ENCODE measurements at regions not wholly inside any gene's neighbourhood (a gene's known extent, or its start where the extent isn't known, plus 50 kb on each side); places are given as distances from the start of the nearest gene placed in this dataset.
"Not testable (repeated sequence)": the region's sequence is repeated elsewhere in the genome, so short reads cannot be mapped to it uniquely, and the experiment has no call there.

DNA sequence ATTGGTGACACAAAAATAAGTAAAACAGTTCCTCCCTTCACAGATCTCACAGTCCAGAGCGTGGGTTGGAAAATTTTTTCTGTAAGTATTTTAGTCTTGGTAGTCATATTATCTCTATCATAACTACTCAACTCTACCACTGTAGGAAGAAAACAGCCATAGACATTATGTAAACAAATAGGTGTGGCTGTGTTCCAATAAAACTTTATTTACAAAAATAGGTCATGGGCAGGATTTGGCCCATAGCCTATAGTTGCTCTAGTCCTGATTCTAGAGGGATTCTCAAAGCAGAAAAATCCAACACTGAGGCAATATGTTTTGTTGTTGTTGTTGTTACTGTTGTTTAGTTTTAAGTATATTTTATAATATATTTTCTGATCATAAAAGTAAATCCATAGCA, 206.1 kb upstream of the GADL1 start:
- DNase-seq (ENCODE audit: low spot score), result no peak

DNA sequence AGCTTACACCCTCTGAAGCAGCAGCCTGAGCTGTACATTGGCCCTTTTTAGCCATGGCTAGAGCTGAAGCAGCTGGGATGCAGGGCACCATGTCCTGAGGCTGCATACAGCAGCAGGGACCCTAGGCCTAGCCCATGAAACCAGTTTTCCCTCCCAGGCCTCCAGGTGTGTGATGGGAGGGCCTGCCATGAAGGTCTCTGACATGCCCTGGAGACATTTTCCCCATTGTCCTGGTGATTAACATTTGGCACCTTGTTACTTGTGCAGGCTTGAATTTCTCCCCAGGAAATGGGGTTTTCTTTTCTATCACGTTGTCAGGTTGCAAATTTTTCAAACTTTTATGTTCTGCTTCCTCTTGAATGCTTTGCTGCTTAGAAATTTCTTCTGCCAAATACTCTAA, 206.8 kb upstream of the GADL1 start:
- DNase-seq (ENCODE audit: low spot score), result not testable (repeated sequence)

DNA sequence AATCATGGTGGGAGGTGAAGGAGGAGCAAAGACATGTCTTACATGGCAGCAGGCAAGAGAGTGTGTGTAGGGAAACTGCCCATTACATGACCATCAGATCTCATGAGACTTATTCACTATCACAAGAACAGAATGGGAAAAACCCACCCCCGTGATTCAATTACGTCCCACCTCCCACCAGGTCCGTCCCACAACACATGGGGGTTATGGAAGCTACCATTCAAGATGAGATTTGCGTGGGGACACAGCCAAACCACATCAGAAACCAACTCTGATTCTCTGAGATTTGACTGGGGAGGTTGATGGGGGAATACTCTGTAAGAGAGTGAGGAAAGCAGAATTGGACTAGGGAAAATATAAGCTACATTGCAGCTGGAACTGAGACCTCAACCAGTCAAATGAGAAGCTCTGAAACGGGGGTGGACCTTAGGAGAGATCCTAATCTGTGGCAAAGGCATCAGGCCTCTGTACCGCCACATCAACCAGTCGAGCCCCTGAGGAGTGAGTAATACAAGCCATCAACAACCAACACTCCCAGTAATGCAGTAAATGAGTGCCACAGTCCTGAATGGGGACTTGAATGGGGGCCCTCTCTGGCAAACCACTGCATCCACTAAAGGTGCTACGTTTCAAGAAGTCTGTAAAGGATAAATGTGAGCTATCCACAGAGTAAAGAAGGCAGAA, 207.9 kb upstream of the GADL1 start:
- no peak for DNase-seq (ENCODE audit: low spot score)

DNA sequence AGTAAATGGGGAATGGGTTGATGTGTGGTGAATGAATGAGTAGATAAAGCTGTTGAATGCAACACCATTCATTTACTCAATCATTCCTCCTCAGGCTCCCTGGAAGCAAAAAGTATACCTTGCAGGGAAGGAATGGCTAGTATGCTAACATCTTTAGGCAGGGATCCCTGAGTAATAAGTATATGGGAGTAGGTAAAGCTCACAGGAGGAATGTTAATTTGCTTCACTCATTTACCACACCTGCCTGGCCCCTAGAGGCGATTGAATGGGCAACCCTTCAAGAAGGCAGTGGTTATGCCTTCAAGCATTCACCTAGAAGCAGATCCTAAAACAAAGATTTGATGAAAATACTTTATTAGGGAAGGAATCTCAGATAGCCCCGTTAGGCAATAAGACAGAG, 208.7 kb upstream of the GADL1 start:
- no peak for DNase-seq (ENCODE audit: low spot score)

DNA sequence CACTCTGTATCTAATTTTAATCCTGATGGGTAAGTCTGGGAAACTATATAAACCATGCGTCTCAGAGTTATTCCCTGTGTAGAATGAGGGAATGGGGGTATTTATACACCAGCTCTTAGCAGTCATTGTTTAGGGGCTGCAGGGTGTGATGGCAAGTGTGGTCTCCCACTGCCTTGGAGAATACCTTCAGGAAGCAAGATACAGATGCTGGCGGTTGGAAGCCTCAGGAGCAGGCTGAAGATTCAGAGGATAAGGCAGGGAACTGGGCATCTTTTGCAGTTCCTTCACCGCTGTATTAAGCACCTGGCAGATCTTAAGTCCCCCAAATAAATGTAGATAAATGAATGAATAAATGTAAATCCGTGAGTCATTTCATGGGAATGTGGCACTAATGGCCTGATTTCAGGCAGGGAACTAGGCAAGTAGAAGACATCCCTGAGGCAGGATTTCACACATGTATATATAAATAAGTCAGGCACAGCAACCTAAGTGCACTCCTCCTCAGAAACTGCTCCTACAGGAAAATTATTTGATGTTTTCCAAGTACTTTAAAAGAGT, 209.2 kb upstream of the GADL1 start:
- no peak for DNase-seq (ENCODE audit: low spot score)

DNA sequence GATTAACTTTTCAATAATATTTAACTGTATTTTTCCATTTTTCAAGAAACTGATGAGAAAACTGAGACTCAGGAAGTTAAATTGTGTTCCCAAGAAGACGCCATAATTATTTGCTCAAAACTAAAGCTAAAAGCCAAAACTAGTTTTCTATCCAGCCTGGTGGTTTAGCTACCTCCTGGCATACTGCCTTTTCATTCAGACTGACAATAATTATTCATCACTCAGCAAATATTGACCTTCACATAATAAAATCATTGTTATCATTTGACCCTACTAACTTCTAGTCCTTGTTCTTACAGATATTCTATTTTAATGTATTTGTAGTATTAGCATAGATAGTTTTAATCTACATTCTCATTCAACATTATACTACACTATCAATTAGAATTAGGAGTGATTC, 210.6 kb upstream of the GADL1 start:
- DNase-seq (ENCODE audit: low spot score), result no peak

DNA sequence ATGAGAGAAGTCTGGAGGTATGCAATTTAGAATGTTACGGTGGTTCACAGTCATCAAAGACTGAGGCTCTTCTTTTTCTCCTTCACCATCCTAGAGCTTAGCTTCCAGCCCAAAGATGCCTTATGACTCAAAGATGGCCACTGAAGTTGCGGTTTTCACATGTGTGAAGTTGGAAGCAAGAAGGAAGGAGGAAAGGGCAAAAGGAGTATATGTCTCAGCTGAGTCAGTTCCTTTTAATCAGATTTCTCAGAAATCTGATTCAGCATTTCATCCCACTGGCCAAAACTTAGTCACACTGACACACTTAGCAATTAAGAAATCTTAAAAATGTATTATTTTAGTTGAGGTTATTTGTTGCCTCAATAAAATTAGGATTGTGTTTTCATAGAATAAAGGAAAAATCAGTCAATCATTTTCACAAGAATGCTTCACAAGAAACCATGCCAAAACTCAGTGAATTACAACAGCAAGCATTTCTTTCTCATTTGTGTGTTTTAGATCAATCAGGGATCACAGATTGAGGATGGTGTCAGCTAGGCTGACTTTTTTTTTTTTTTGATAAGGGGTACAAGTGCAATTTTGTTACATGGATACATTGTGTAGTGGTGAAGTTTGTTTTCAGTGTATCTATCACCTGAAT, 211.1 kb upstream of the GADL1 start:
- no peak for DNase-seq (ENCODE audit: low spot score)

DNA sequence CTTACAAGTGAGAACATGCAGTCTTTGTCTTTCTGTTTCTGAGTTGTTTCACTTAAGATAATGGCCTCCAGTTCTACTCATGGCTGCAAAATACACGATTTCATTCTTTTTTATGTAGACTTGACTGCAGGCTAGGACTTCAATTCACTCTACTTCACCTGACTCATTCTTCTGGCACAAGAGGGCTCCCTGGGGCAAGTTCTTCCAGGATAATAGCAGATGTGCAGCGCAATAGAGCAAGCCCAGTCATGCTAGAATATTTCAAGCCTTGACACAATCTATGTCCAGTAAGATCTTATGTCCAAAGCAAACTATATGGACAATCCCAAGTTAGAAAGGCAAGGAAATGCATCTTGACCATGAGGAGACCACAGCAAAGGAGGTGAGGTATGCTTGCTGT, 211.7 kb upstream of the GADL1 start:
- DNase-seq (ENCODE audit: low spot score), result no peak

DNA sequence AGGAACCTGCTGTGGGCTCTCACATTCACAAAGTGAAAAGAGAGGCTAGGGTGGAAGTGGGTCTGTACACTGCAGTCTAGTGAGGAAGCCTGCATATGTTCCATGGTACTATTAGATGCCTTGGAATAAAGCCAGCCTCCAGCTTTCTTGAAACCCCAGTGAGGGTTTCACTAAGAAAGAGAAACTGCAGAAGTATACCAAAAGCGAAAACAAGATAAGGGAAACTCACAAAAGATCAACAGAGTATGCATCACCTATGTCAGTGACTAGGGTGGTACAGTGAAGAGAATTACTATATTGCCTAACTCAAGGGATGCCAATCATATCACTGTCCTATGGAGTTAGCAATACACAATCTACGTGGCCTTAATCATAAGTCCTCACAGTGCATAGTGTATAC, 212.5 kb upstream of the GADL1 start:
- DNase-seq (ENCODE audit: low spot score), result no peak

DNA sequence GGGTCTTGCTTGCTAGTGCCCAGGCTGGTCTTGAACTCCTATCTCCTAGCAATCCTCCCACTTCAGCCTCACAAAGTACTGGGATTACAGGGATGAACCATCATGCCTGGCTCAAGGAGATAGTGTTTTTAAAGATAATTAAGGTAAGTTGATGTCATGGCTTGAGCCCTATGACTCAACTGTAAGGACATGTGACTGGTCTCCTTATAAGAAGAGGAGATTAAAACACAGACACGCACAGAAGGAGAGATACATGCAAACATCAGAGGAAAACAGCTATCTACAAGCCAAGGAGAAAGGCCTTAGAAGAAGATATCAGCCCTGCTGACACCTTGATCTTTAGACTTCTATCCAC, 220.4 kb upstream of the GADL1 start:
- no peak for DNase-seq (ENCODE audit: low spot score)

DNA sequence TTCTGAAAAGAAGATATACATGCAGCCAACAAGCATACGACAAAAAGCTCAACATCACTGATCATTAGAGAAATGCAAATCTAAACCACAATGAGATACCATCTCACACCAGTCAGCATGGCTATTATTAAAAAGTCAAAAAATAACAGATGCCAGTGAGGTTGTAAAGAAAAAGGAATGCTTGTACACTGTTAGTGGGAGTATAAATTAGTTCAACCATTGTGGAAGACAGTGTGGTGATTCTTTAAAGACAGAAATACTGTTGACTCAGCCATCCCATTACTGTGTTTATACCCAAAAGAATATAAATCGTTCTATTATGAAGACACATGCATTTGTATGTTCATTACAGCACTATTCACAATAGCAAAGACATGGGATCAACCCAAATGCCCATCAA, 221.1 kb upstream of the GADL1 start:
- DNase-seq (ENCODE audit: low spot score), result not testable (repeated sequence)

DNA sequence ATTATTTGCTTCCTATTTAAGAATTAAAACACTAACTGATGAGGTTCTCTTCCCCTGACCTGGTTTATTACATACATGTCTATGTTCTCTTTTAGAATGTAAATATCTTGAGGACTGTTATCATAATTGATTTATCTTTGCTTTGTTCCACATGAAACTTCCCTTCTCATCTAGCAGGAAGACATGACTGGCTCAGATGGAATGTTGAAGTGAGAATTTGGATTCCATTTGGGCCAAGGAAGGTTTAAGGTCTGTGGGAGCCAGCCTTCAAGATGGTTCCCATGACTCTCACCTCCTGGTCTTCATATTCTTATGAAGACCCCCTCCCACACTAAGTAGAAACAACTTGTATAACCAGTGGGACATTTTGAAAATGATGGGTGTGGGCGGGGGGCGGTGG, 222.2 kb upstream of the GADL1 start:
- DNase-seq (ENCODE audit: low spot score), result no peak

DNA sequence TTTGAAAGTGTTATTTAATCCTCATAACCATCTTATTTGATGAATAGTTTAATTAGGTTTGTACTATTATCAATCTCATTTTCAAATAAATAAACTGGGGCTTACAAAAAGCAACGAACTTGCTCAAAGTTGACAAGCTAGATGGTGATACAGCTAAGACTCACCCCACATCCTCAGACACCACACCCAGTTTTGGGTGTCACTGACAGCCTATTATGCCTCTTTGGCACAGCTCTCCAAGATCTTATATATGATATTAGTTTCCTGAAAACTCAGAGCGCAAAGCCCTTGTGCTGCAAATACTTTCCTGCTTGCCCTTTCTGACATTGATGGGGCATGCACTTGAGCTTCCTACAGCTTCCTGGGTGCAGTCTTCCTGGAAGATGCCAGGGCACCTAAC, 223.4 kb upstream of the GADL1 start:
- DNase-seq (ENCODE audit: low spot score), result no peak

DNA sequence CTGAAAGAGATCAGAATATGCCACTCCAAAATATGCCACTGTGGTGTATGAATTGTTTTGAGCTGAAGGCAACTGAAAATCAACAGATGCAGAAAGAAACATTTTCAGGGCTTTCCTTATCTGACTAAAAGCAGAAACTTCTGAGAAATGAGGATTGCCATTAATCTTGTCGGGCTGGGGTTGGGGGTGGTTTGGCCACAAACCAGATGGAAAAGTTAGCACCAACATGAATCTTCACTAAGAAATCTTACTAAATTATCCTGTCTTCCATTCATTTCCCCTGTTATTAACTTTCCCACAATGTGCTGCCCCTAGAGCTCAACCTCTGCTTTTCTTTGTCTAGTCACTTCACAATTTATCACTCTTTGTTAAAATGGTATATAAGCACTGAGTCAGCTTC, 229.9 kb upstream of the GADL1 start:
- DNase-seq (ENCODE audit: low spot score), result no peak

DNA sequence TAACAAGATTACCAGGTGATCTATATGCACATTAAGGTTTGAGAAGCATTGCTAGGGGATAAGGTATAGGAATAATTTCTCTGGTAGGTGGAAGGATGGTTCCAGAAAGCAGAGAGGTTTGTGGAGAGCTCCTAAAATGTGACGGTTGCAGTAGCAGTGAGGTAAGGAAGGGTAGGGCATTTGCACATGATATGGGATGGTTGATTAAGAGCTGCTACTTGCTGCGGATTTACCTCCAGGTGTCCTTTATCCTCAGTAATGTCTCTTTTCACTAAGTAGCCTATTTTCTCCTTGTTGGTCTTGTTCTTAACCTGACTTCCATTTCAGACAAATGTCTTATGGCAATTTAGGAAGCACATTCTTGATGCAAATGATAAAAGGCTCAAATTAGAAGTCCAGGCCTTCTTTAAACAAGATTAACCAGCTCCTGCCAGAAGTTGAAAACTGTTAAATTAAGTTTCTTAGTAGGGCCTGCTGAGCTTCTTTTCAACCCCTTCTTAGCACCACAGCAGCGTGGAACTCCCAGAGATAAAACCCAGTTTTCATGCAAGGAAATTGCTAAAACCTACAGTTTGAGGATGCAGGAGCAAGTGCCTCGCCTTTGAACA, 231.1 kb upstream of the GADL1 start:
- DNase-seq (ENCODE audit: low spot score), result no peak

DNA sequence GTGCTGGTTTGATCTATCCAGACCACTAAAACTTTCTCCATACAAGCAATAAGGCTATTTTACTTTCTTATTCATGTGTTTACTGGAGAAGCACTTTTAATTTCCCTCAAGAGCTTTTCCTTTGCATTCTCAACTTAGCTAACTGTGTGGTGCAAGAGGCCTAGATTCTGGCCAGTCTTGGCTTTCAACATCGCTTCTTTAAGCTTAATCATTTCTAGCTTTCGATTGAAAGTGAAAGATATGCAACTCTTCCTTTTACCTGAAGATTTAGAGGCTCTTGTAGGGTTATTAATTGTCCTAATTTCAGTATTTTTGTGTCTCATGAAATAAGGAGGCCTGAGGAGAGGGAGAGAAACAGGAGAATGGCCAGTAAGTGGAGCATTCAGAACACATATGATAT, 234.8 kb upstream of the GADL1 start:
- DNase-seq (ENCODE audit: low spot score), result no peak

DNA sequence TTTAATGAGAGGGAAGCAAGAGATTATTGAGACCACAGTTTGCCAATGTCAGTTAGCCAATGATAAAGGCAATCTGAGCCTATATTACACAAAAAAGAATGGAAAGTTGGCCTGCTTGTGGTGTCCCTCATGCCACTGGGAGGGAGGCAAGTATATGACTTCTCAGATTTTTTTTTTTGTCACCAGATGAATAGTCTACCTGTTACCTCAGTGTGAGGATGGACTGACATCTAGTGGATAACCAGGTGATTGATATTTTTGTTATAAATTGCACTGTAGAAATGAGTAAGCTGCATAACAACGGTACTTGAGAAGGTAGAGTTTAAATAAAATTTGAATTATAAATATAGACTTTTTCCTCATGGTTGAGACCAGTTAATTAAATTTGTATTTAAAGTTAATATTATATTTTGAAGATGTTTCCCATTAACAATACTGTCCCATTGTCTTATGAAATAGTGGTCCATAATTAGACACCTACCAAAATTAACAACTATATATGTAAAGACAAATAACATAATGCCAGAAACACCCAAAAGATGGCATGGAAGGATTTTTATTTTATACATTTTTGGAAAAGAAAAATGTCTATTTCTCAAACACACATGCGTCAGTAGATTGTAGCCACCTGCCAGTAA, 237.8 kb upstream of the GADL1 start:
- peak; percentile 44 for DNase-seq (ENCODE audit: low spot score)

DNA sequence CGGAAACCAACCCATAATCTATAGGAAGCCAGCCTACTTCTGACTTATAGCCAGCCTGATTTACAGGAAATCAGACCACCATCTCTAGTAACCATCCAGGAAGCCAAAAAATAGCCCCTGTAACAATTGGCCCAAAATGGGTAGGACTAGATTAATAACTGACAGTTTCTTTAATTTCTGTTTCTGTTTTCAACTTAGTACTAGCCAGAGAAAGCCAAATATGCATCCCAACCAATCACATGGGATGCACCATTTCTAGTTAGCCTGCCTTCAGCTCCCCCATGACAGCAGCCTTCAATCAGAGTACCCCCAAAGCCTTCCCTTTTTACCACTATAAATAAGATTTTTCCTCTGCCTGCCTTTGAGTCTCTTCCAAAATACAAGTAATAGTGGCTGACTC, 239.1 kb upstream of the GADL1 start:
- DNase-seq (ENCODE audit: low spot score), result no peak

DNA sequence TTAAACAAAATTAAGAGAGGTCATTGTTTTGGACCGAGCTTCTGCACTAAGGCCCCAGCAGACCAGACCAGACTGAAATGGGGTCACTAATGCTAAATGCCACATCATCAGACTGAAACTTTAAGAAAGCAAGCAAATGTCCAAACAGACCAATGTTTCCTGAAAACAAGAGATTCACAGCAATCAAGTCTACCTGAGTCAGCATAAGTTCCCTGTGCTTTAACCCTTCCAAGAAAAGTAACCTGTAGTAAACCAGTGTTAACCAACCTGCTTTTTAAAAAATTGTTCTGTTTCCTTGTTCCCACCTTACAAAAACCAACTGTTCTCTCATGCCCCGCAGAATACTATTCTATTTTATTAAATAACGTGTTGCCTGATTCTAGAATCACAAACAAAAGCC, 241.1 kb upstream of the GADL1 start:
- no peak for DNase-seq (ENCODE audit: low spot score)

DNA sequence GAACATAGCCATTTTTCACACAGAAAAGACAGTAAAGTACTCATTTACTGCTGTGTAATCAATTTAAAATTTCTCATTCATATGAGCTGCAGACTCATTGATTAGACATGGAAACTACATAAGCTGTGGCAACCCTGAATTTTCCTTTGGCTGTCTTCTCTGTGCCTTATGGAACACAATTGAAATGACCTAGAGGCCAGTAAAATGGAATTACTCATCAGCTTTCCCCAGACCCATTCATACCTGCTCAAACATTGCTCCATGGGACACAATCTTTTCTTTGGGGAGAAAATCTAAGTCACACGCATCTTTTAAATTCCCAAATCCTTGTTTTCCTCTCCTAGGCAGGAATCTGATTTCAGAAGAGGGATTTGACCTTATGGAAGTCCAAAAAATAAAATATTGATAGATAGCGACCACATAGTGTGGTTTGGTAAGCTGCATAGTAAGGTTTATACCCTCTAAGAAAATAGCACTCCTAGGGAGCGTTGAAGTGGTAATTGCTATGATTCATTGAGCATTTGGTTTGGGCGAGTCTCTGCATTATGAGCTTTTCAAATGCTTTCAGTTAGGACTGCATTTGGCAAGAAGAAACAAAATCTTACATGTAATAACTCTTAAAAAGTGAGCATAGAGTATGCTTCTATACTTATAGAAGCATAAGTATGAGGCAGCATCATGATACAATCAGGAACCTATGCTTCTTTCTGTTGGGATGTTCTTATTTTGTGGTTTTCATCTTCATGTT, 243.4 kb upstream of the GADL1 start:
- no peak for DNase-seq (ENCODE audit: low spot score)

DNA sequence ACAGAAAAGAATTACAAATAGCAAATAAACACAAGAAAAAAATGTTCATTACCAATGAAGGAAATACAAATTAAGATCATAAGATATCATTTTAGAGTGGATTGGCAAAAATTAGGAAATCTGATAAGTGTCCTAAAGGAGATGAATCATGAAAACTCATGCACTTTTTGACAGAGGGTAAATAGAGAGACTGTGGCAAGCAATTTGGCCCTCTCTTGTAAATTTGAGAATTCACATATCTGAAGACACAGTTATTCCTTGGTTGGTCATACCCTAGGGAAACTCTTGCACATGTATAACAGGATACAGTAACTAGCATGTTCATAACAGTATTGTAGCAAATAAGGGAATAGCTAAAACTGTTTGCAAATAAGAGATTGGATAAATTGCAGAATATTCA, 246.0 kb upstream of the GADL1 start:
- no peak for DNase-seq (ENCODE audit: low spot score)

DNA sequence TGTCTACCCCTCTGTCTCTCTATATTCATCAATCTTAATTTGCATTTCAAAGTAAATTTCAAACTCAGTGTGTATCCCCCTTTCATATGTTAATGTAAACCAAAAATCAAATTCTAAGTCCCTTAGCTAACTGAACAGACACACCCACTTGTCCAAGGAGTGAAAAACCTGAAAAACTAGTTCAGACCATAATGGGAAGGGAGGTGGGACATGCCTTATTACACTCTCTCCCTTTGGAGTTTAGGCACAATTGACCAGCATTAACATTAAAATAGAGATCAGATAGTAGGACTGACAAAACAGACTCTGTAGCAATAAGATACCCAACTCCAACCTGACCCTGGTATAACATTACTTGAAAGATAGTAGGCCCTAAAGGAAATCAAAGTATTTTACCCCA, 247.7 kb upstream of the GADL1 start:
- no peak for DNase-seq (ENCODE audit: low spot score)

Data from SW480 (cell line).